ENCODE measurements at regions not wholly inside any gene's neighbourhood (a gene's known extent, or its start where the extent isn't known, plus 50 kb on each side); places are given as distances from the start of the nearest gene placed in this dataset.

DNA sequence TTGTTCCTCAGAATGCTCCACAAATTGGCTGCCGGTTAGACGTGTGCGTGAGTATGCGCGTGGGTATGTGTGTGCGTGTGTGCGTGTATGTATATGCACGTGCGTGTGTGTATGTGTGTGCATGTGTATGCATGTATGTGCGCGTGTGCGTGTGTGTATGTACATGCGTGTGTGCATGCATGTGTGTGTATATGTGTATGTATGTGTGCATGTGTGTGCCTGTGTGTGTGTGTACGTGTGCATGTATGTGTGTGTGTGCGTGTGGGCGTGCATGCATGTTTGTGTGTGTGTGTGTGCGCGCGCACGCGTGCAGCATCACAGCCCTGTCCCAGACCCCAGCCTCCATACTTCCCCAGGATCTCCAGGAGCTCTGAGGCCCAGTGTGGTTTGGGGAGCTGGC is 183.1 kb upstream of the IER5L start:
- Histone ChIP-seq H3K27me3 (no peaks in the 10 kb centered on the region), H3K27ac (no peak overlapping the region), H3K9me3 (no peaks in the 10 kb centered on the region), H3K36me3 (no peaks in the 10 kb centered on the region), H3K4me1 (no peaks in the 10 kb centered on the region), H3K4me3 (no peak overlapping the region)
- DNase-seq (ENCODE audit: low spot score in 2 of 2) = no peak
- 92 to 95% methylated on average over 20 to 21 of the region's 21 CpGs for WGBS, 2 donors
- TF ChIP-seq, protein P1, sequence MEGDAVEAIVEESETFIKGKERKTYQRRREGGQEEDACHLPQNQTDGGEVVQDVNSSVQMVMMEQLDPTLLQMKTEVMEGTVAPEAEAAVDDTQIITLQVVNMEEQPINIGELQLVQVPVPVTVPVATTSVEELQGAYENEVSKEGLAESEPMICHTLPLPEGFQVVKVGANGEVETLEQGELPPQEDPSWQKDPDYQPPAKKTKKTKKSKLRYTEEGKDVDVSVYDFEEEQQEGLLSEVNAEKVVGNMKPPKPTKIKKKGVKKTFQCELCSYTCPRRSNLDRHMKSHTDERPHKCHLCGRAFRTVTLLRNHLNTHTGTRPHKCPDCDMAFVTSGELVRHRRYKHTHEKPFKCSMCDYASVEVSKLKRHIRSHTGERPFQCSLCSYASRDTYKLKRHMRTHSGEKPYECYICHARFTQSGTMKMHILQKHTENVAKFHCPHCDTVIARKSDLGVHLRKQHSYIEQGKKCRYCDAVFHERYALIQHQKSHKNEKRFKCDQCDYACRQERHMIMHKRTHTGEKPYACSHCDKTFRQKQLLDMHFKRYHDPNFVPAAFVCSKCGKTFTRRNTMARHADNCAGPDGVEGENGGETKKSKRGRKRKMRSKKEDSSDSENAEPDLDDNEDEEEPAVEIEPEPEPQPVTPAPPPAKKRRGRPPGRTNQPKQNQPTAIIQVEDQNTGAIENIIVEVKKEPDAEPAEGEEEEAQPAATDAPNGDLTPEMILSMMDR (IDR thresholded peaks at IDR 0.05) = no peak
- TF ChIP-seq POLR2A (IDR thresholded peaks at IDR 0.05) (no peak), EP300 (IDR thresholded peaks at IDR 0.05) (no peak)

DNA sequence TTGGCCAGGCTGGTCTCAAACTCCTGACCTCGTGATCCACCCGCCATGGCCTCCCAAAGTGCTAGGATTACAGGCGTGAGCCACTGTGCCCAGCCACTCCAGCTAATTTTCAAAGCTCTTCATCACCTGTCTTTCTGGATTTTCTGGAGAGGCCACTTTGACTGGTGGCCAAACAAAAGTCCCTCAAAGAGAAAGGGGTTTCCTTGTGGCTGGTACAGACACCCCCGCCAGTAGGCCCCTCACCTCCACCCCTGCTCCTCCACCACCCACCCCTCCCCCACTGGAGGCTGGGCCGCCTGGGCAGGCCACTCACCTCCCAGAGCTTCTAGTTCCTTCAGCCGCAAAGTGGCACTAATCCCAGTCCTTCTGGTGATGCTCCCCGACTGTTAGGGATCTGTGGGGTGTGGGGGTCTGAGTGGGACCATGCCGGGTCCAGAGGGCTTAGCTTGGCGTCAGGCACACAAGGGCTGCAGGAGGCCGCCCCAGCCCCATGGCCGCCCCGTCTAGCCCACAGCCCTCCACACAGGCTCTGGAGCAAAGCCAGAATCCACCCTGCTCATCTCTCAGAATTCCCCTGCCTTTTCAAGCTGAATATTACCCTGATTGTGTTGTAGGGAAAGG is 182.0 kb upstream of the IER5L start:
- no peak for DNase-seq (ENCODE audit: low spot score in 2 of 2)
- H3K27me3 ChIP-seq = no peaks in the 10 kb centered on the region
- peaks cover 0 to 12% (median 3%) of the 10 kb centered on the region in 4 donors for H3K9me3 ChIP-seq
- no peaks in the 10 kb centered on the region for H3K4me1 ChIP-seq
- no peak overlapping the region for H3K27ac ChIP-seq
- no peak overlapping the region for H3K4me3 ChIP-seq
- 55 to 65% methylated on average over 12 of the region's 12 CpGs for WGBS, 2 donors
- TF ChIP-seq, protein P1 (IDR thresholded peaks at IDR 0.05) = no peak
- TF ChIP-seq EP300 (IDR thresholded peaks at IDR 0.05) (no peak), POLR2A (IDR thresholded peaks at IDR 0.05) (no peak)
- H3K36me3 ChIP-seq = no peaks in the 10 kb centered on the region

DNA sequence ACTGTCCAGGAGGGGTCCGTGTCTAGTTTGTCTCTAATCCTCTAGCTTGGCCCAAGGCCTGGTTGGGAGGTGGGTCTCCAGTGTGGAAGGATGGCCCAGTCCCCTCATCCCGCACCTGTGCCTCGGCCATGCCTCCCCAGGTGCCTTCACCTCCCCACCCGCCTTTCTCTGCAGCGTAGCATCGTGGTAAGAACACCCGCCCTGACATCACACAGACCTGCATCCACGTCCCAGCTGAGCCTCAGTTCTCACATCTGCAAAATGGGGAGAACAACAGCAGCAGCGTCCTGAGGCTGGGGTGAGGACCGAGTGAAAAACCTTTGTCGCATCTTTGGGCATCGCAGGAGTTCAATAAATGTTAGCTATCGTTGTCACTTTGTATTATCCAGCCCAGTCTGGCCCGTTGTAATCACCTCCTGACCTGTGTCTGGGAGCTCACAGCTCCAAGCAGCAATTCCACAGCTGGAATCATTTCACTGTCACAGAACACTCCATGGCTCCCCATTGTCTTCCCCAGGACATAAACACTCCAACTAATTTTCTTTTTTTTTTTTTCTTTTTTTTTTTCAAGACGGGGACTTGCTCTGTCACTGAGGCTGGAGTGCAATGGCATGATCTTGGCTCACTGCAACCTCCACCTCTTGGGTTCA is 181.2 kb upstream of the IER5L start:
- Histone ChIP-seq H3K4me3 (no peak overlapping the region), H3K27me3 (no peaks in the 10 kb centered on the region), H3K36me3 (no peaks in the 10 kb centered on the region), H3K9me3 (peaks cover 0 to 14% (median 3%) of the 10 kb centered on the region in 4 donors), H3K27ac (no peak overlapping the region), H3K4me1 (no peaks in the 10 kb centered on the region)
- 91% methylated on average over 15 of the region's 15 CpGs for WGBS, 2 donors
- TF ChIP-seq, protein P1 (IDR thresholded peaks at IDR 0.05) = no peak
- TF ChIP-seq POLR2A (IDR thresholded peaks at IDR 0.05) (no peak), EP300 (IDR thresholded peaks at IDR 0.05) (no peak)
- DNase-seq (ENCODE audit: low spot score in 2 of 2) = no peak

DNA sequence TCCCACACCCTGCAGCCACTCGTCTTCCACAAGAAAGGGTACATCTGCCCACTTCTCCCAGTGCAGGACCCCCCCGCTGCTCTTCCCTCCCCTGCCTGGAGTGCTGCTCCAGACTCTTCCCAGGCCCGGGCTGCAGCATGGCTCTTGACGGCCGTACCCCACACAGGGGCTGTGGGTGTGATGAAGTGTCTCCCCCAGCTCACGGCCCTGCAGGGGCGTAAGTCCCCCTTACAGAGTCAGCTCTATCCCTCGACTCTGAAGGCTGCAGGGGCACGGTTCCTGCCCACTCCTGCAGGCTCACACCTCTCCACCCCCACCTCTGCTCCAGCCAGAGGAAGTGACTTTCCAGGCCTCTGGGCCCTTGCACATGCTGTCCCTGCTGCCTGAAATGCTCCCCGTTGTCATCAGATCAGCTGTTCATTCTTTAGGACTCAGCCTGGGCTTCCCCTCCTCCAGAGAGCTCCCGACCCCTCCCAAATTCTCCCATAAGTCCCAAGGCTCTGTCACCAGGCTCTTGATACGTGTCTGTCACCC is 180.6 kb upstream of the IER5L start:
- Histone ChIP-seq H3K9me3 (peaks cover 0 to 14% (median 3%) of the 10 kb centered on the region in 4 donors), H3K27me3 (no peaks in the 10 kb centered on the region), H3K36me3 (no peaks in the 10 kb centered on the region), H3K4me3 (no peak overlapping the region), H3K27ac (no peak overlapping the region), H3K4me1 (peaks cover 0 to 2% (median under 1%) of the 10 kb centered on the region in 4 donors)
- TF ChIP-seq POLR2A (IDR thresholded peaks at IDR 0.05) (no peak), EP300 (IDR thresholded peaks at IDR 0.05) (no peak)
- TF ChIP-seq, protein P1 (IDR thresholded peaks at IDR 0.05) = no peak
- DNase-seq (ENCODE audit: low spot score in 2 of 2) = no peak
- WGBS, 2 donors = 68 to 69% methylated on average over 12 of the region's 12 CpGs

DNA sequence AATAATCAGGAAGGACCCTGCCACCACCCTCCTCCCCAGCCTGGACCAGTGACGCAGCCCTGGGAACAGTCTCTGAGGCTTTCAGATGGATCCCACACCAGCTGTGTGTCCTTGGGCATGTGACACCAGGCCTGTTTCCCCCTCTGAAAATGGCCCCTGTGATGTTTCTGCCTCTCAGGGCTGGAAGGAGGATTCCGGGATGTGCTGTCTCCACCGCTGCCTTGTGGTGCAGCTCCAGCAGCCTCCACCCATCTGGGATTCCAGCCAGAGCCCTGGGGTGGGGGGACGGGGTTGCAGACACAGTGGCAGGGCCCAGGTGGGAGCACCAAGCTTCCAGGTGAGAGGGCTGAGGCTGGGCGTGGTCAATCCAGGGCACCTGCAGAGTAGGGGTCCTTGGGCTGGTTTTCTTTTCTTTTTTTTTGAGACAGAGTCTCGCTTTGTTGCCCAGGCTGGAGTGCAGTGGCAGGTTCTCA is 179.7 kb upstream of the IER5L start:
- TF ChIP-seq, protein P1 (IDR thresholded peaks at IDR 0.05) = no peak
- TF ChIP-seq EP300 (IDR thresholded peaks at IDR 0.05) (no peak), POLR2A (IDR thresholded peaks at IDR 0.05) (no peak)
- no peaks in the 10 kb centered on the region for H3K36me3 ChIP-seq
- no peak for DNase-seq (ENCODE audit: low spot score in 2 of 2)
- H3K27me3 ChIP-seq = no peaks in the 10 kb centered on the region
- WGBS, 2 donors = 69 to 77% methylated on average over 6 of the region's 6 CpGs
- peaks cover 0 to 14% (median 3%) of the 10 kb centered on the region in 4 donors for H3K9me3 ChIP-seq
- H3K4me3 ChIP-seq = no peak overlapping the region
- H3K4me1 ChIP-seq = peaks cover 0 to 9% (median 6%) of the 10 kb centered on the region in 4 donors
- no peak overlapping the region for H3K27ac ChIP-seq
